ENCODE measurements at regions not wholly inside any gene's neighbourhood (a gene's known extent, or its start where the extent isn't known, plus 50 kb on each side); places are given as distances from the start of the nearest gene placed in this dataset.

DNA sequence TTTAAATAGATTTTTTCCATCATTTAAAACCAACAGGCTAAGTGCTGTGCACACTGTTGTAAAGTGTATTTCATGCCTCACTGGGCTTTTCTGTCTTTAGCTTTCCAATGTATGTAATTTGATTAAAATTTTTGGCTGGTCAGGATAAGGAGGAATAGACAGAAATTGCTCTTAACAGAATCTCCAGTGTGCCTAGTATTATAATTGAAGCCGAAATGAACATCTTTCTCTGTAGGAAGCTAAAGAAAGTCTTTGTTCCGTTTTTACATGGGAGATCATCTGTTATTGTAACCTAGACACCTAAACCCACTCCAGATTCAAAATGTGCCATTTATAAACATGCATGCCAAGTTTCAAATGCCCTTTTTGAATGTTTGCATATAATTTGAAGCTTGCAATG lies 54.5 kb upstream of the SMIM15 start:
- TF ChIP-seq PPARA (CRISPR knock-in tag; IDR thresholded peaks at IDR 0.05; ENCODE audit: borderline replicate concordance) (no peak), SNAI2 (CRISPR knock-in tag; IDR thresholded peaks at IDR 0.05) (no peak), ZNF565 (CRISPR knock-in tag; conservative IDR thresholded peaks at IDR 0.05; ENCODE audit: low read depth) (no peak), ZNF70 (CRISPR knock-in tag; IDR thresholded peaks at IDR 0.05) (no peak), OSR1 (CRISPR knock-in tag; IDR thresholded peaks at IDR 0.05) (no peak)
- TF ChIP-seq, protein P1, sequence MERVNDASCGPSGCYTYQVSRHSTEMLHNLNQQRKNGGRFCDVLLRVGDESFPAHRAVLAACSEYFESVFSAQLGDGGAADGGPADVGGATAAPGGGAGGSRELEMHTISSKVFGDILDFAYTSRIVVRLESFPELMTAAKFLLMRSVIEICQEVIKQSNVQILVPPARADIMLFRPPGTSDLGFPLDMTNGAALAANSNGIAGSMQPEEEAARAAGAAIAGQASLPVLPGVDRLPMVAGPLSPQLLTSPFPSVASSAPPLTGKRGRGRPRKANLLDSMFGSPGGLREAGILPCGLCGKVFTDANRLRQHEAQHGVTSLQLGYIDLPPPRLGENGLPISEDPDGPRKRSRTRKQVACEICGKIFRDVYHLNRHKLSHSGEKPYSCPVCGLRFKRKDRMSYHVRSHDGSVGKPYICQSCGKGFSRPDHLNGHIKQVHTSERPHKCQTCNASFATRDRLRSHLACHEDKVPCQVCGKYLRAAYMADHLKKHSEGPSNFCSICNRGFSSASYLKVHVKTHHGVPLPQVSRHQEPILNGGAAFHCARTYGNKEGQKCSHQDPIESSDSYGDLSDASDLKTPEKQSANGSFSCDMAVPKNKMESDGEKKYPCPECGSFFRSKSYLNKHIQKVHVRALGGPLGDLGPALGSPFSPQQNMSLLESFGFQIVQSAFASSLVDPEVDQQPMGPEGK (CRISPR knock-in tag; IDR thresholded peaks at IDR 0.05; ENCODE audit: borderline replicate concordance) = no peak

Measured in SK-N-SH treated with all-trans-retinoic acid at 6 μM for 48 hours (cell line).